Body of pancreas (tissue), 4 donors: ENCODE measurements at regions not wholly inside any gene's neighbourhood (a gene's known extent, or its start where the extent isn't known, plus 50 kb on each side); places are given as distances from the start of the nearest gene placed in this dataset.

ENCODE experiments used
- CTCF ChIP-seq, 7 experiments: fragments of 450-650 bp in 4 of 7; fragments of 200-600 bp in 3 of 7; sonication (generic) in 3 of 7; IDR thresholded peaks; one replicate each; pipeline ENCODE4 v1.5.1; 2016 to 2019; ENCODE audit warnings: antibody characterized with exemption in 7 of 7
- POLR2A ChIP-seq, 3 donors: fragments of 450-650 bp; IDR thresholded peaks; one replicate each; pipeline ENCODE4 v1.6.1; 2016; ENCODE audit warnings: antibody characterized with exemption in 3 of 3, mild to moderate bottlenecking in 2 of 3

GRCh38 chrX:143304518-143304917, 212.8 kb downstream of the SPANXN3 start:
- TF ChIP-seq CTCF (IDR thresholded peaks at IDR 0.05), result no peak
- TF ChIP-seq POLR2A (IDR thresholded peaks at IDR 0.05), result no peak
